Stimulated activated naive CD8-positive, alpha-beta T cell treated with anti-CD3 and anti-CD28 coated beads, Interleukin-15, Interleukin-2, amounts not matched to agents 100 U/mL and 50 U/mL, for 24 hours (primary cell): ENCODE measurements at regions not wholly inside any gene's neighbourhood (a gene's known extent, or its start where the extent isn't known, plus 50 kb on each side); places are given as distances from the start of the nearest gene placed in this dataset.

Source experiments
- ATAC-seq: fragments of 150-1000 bp; cut with Tn5 transposase; one replicate; pipeline ENCODE4 v1.10.0; 2021
- DNase-seq: peaks from one replicate; pipeline ENCODE4 v3.0.0; 2021

- ATAC-seq (no peak), DNase-seq (no peak)
Observed at GRCh38 chr7:13293264-13294002, 606.0 kb downstream of the ARL4A start.

- no peak for ATAC-seq
- no peak for DNase-seq
Observed at GRCh38 chr7:13307040-13307439, 619.6 kb downstream of the ARL4A start.

GRCh38 chr7:13308423-13308822 is 621.0 kb downstream of the ARL4A start:
- DNase-seq (no peak), ATAC-seq (no peak)

DNA sequence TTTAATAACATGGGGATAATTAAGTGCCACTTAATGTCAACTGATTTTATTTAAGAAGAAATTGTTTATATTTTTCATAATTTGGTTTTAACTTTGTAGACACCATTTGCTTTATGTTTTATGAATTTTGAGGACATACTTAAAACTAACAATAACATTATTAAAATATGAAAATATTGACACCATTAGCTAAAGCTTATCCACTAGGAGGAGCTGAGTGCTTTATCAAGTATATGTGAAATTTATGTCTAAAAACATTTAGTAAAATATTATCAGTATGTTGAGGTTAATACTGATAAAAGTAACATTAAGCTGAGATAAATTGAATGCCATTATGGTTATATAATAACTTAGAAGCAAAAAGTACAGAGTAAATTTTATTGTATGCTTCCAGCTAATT is 622.1 kb downstream of the ARL4A start:
- ATAC-seq: no peak

GRCh38 chr7:13312307-13312706 is 624.9 kb downstream of the ARL4A start:
- DNase-seq: no peak
- no peak for ATAC-seq

More for the DNA sequence above, 622.1 kb downstream of the ARL4A start:
- DNase-seq: no peak

DNA sequence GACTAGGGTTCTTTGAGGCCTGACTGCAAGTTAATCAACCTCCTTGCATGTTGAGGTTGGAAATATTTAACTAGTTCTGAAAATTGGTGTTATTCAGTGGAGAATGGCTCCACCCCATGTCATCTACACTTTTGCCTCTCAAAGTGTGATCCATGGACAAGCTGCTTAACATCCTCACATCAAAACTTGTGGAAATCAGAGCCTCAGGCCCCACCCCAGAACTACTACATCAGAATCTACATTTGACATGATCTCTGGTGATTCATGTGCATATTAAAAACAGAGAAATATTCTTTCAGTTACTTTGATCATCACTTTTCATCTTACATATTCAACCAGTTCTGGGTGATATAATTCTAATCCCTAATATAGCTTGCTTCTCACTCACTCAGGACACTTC is 632.9 kb downstream of the ARL4A start:
- DNase-seq (no peak), ATAC-seq (no peak)

DNA sequence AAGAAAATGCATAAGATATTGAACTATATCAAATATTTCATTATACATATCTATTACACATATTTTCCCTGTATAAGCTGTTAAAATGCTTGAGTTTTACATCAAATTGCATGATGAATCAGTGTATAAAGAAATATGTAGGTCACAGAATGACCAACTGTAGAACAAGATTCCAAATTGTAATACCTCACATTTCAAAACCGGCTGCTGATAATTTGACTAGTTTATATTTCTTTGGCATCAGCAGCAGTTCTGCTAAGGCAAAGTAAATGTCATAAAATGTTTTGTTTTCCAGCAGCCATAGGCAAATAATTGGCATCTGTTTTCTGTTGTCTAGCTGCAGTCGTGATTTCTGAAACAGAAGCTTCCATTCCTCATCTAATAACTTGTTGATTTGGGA is 633.9 kb downstream of the ARL4A start:
- ATAC-seq: no peak
- DNase-seq: no peak

DNA sequence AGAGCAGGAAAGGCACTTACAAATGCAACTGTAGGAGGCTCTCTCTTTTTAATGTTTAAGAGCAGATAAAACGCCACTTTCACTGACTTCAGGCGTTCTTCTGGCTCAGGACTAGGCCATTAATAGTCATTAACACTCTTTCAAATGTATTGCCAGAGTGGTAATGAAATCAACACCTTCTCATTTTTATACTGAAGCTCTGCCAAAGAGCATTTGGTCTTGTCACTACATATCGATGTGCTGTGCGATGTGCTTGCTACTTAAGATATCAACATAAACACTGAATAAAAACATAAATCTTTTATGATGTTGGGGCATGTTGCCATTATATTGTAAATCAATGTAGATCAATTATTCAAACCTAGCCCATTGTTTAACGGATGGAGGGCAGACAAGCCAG is 634.7 kb downstream of the ARL4A start:
- DNase-seq (no peak), ATAC-seq (no peak)

GRCh38 chr7:13327669-13328068 is 640.2 kb downstream of the ARL4A start:
- DNase-seq: no peak

GRCh38 chr7:13333371-13333770 is 645.9 kb downstream of the ARL4A start:
- ATAC-seq (no peak), DNase-seq (no peak)

More at GRCh38 chr7:13327669-13328068, 640.2 kb downstream of the ARL4A start:
- no peak for ATAC-seq

- DNase-seq (no peak), ATAC-seq (no peak)
Observed at GRCh38 chr7:13336227-13336626, 648.8 kb downstream of the ARL4A start.

GRCh38 chr7:13352677-13353076 is 636.8 kb downstream of the ETV1 start:
- DNase-seq: no peak
- ATAC-seq: no peak

GRCh38 chr7:13359656-13360055 is 629.8 kb downstream of the ETV1 start:
- DNase-seq: no peak
- no peak for ATAC-seq

- DNase-seq (no peak), ATAC-seq (no peak)
Observed at GRCh38 chr7:13386741-13387140, 602.7 kb downstream of the ETV1 start.

DNA sequence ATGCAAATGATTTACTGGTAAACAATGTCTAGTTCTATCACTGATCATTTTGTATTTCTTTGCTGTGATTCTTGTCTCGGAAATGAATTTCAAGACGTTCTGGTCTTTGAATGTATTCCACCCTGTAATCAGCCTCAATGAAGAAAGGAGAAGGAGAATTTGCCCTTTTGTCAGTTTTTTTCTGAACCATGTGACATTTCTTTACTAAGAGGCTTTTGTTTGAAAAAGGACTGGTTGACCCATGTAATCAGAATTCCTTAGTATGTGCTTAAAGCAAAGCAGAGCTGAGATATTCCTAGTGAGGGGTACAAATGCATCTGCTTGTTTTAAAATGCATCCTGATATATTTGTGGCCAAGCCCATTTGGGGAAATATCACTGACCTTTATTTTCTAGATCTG is 581.6 kb downstream of the ETV1 start:
- DNase-seq: no peak
- ATAC-seq: no peak

DNA sequence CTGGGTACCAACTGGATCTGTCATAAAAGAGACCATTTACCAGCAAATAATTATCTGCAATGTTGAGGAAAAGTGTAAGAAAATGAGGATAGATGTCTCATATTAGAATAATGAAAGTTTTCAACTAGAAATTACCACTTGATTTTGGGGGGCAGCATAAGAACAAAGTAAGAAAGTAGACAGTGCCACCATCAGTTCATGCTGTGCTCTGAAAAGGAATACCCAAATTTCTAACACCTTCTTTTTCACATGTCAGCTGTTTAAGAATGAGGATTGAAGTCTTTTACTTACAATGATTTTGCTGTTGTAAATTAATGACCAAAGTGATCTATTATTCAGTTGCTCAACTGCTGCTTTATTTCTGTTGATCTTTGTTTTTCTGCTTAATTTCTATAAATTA is 578.3 kb downstream of the ETV1 start:
- ATAC-seq: no peak
- DNase-seq: no peak

- DNase-seq (no peak), ATAC-seq (no peak)
Observed at GRCh38 chr7:13411636-13412035, 577.8 kb downstream of the ETV1 start.

GRCh38 chr7:13414181-13414580 is 575.3 kb downstream of the ETV1 start:
- DNase-seq: no peak
- no peak for ATAC-seq

- DNase-seq (no peak), ATAC-seq (no peak)
Observed at GRCh38 chr7:13414661-13415107, 574.8 kb downstream of the ETV1 start.

DNA sequence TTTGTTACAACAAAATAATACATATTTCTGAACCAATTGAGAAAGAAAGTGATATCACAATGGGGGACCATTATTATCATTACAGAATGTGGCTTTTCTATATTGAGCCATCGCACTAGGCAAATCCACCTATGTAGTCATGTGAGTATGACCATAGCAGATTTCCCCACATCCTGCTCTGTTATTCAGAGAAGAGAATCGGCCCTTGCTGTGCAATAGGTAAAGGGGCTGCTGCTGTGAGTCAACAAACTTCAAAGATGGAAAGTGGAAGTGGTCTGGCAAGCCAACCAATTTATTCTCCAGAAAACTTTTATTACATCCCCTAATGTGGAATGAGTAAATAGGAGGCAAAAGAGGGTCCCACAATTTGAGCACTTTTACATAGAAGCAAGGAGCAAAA is 573.4 kb downstream of the ETV1 start:
- ATAC-seq: no peak
- no peak for DNase-seq

DNA sequence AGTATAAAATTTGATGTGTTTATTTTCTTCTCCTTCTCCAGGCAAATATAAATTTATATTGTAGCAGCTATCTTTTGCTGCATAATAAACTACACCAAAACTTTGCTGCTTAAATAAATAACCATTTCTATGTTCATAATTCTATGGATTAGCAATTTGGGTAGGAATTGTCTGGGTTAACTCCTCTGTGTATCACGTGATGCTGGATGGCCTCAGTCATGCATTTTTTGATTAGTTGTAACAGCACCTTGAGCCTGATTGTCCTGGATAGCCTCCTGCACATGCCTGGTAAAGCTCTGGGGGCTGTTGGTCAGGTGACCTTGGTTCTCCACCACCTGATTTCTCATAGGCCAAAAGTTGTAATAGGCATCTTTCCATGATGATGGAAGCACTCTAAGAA is 572.9 kb downstream of the ETV1 start:
- ATAC-seq (no peak), DNase-seq (no peak)

GRCh38 chr7:13420726-13421125 is 568.7 kb downstream of the ETV1 start:
- ATAC-seq (no peak), DNase-seq (no peak)

GRCh38 chr7:13421776-13422175 is 567.7 kb downstream of the ETV1 start:
- no peak for DNase-seq
- no peak for ATAC-seq

DNA sequence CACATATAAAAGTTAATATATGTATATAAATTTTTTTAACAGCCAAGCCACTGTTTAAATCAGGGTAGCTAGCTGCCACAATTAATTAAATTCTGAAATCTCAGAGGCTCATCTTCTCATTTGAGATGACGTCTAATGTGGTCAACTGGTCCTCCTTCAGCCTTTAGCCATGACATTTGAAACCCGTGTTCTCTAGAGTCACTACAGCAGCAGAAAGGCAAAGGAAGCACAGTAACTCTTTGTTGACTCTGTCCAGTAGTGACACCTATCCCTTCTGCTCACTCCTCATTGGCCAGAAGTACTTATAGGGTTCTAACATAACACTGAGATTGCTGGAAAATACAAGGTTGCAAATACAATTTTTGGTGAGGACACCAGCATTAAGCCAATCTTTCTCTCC is 555.5 kb downstream of the ETV1 start:
- DNase-seq: no peak
- no peak for ATAC-seq

DNA sequence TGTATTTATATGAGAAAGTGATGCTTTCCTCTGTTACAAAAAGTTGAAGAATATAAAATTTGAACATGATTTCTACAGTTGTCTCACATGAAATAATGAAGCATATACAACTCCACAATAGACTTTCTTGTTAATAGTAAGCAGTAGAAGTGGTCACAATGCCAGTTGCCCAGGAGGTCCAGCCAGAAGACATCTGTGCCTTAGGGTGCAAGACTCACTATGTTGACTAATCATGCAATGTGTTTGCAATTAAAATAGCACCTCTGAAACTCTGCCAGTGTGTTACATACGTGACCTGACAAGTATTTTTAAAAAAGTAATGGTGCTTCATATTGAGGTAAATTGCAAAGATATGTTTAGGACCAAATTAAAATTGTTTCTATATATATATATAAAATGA is 547.2 kb downstream of the ETV1 start:
- DNase-seq: no peak
- no peak for ATAC-seq
